Testis (tissue), 2 donors: ENCODE measurements at regions not wholly inside any gene's neighbourhood (a gene's known extent, or its start where the extent isn't known, plus 50 kb on each side); places are given as distances from the start of the nearest gene placed in this dataset.

Source experiments
- DNase-seq: peaks from one replicate; pipeline ENCODE4 v3.0.0-alpha.2; 2019
- H3K27ac ChIP-seq, 2 donors: fragments of 200-600 bp; sonication (generic); one replicate each; pipeline ENCODE4 v1.5.1; 2019
- H3K27me3 ChIP-seq: fragments of 200-600 bp; sonication (generic); one replicate; pipeline ENCODE4 v1.5.1; 2019
- H3K36me3 ChIP-seq: fragments of 200-600 bp; sonication (generic); one replicate; pipeline ENCODE4 v1.5.1; 2017; ENCODE audit warnings: low read depth; ENCODE audit errors: missing control alignments
- H3K4me1 ChIP-seq: fragments of 200-600 bp; sonication (generic); one replicate; pipeline ENCODE4 v1.5.1; 2019
- H3K4me3 ChIP-seq, 2 donors: fragments of 200-600 bp; sonication (generic); one replicate each; pipeline ENCODE4 v1.5.1; 2017 to 2019
- H3K9me3 ChIP-seq: fragments of 200-600 bp; sonication (generic); one replicate; pipeline ENCODE4 v1.5.1; 2017
- POLR2A ChIP-seq: fragments of 450-650 bp; IDR thresholded peaks from one replicate; pipeline ENCODE4 v1.6.1; 2017; ENCODE audit warnings: antibody characterized with exemption, mild to moderate bottlenecking, moderate library complexity
- whole genome bisulfite sequencing, 2 donors: methylation state at CpG; one replicate each; pipeline ENCODE4 v1.1.5; 2018; 5-methylcytosine and 5-hydroxymethylcytosine counted together
- intact Hi-C: fragments of 100-400 bp; cut with DNase I; formaldehyde crosslinking; loops from one replicate; pipeline ENCODE4 v1.15.1; 2023; ENCODE audit warnings: low total_unique reads
- TF ChIP-seq, protein P1 (sequence below), 3 experiments: fragments of 450-650 bp in 2 of 3; fragments of 200-600 bp in 1 of 3; sonication (generic) in 1 of 3; IDR thresholded peaks; one replicate each; pipeline ENCODE4 v1.5.1; 2016 to 2019; ENCODE audit warnings: antibody characterized with exemption in 3 of 3, mild to moderate bottlenecking in 2 of 3, moderate library complexity in 1 of 3

DNA sequence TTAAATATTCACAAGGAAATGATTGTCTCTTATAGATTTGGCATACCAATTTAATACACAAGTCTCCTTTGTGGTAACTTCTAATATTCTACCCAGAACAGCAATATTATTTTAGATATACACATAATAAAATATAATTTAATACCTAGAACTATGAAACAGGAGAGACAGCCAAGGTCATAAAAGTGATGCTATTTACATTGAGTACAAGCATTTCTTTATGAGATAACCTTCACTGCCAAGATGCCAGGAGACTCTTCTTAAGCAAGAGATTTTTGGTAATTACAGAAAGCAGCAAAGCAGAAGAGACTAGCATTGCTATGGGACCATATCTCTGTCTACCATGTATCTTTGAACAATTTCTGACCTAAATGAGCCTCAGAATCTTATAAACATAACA is 764.6 kb upstream of the GHITM start:
- H3K27me3 ChIP-seq: no peaks in the 10 kb centered on the region
- no peak overlapping the region for H3K4me3 ChIP-seq
- no peaks in the 10 kb centered on the region for H3K36me3 ChIP-seq
- intact Hi-C loops: no loop called here
- H3K4me1 ChIP-seq: no peaks in the 10 kb centered on the region
- no peak for TF ChIP-seq POLR2A
- TF ChIP-seq, protein P1, sequence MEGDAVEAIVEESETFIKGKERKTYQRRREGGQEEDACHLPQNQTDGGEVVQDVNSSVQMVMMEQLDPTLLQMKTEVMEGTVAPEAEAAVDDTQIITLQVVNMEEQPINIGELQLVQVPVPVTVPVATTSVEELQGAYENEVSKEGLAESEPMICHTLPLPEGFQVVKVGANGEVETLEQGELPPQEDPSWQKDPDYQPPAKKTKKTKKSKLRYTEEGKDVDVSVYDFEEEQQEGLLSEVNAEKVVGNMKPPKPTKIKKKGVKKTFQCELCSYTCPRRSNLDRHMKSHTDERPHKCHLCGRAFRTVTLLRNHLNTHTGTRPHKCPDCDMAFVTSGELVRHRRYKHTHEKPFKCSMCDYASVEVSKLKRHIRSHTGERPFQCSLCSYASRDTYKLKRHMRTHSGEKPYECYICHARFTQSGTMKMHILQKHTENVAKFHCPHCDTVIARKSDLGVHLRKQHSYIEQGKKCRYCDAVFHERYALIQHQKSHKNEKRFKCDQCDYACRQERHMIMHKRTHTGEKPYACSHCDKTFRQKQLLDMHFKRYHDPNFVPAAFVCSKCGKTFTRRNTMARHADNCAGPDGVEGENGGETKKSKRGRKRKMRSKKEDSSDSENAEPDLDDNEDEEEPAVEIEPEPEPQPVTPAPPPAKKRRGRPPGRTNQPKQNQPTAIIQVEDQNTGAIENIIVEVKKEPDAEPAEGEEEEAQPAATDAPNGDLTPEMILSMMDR (IDR thresholded peaks at IDR 0.05): no peak
- DNase-seq: no peak
- no peak overlapping the region for H3K27ac ChIP-seq
- no peaks in the 10 kb centered on the region for H3K9me3 ChIP-seq

DNA sequence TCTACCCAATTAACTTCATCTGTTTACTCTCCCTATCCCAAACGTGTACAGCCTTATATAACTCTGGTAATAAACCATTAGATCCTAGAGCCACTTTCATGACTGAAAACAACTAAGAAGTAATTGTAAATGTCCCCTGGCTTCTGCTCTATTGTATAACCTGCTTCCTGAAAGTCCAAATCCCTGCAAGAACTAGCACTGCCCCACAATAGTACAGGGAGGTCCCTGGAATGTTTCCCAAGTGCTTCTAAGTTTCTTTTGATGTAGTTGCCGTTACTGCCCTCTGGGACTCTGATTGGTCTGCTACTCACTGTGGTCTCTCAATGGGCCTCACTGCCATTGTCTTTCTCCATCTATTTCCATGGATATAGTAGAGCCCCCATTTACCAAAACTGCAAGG is 764.0 kb upstream of the GHITM start:
- intact Hi-C loops: no loop called here
- Histone ChIP-seq H3K27me3 (no peaks in the 10 kb centered on the region), H3K27ac (no peak overlapping the region), H3K9me3 (no peaks in the 10 kb centered on the region), H3K4me1 (no peaks in the 10 kb centered on the region), H3K36me3 (no peaks in the 10 kb centered on the region), H3K4me3 (no peak overlapping the region)
- DNase-seq: no peak
- WGBS, 2 donors: 69 to 72% methylated on average over 2 of the region's 2 CpGs
- TF ChIP-seq POLR2A: no peak
- TF ChIP-seq, protein P1 (IDR thresholded peaks at IDR 0.05): no peak

DNA sequence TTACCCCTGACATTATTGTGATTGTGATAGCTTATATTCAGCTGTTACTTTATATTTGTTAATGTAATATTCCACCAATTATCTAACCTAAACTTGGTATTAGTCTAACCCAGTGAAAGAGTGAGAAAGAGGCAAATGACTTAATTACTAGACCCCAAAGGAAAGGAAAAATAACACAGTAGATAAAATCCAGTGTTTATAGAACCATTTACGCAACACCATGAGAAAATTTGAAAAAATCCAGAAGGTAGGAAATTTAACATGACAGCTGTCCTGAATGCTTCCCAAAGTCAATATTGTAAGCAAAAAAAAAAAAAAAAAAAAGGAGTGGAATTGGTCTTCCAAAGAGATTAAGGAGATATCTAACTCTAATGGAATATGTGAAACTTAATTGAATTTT is 741.5 kb upstream of the GHITM start:
- Histone ChIP-seq H3K27ac (no peak overlapping the region), H3K27me3 (no peaks in the 10 kb centered on the region), H3K36me3 (no peaks in the 10 kb centered on the region), H3K4me3 (no peak overlapping the region), H3K9me3 (no peaks in the 10 kb centered on the region), H3K4me1 (no peaks in the 10 kb centered on the region)
- TF ChIP-seq, protein P1 (IDR thresholded peaks at IDR 0.05): no peak
- no peak for DNase-seq
- WGBS, 2 donors: 98 to 100% methylated on average over 1 of the region's 1 CpG
- intact Hi-C loops: no loop called here

DNA sequence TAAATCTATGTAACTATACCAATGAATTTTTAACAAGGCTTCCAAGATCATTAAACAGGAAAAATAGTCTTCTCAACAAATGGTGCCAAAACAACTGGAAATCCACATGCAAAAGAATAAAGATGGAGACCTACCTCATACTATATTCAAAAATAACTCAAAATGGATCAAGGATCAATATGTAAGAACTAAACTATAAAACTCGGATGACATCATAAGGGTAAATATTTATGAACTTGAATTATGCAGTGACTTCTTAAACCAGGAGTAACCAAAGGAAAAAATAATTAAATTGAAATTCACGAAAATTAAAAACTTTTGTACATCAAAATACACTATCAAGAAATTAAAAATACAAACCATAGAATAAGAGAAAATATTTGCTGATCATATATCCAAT is 728.7 kb upstream of the GHITM start:
- Histone ChIP-seq H3K36me3 (no peaks in the 10 kb centered on the region), H3K4me3 (no peak overlapping the region), H3K27me3 (no peaks in the 10 kb centered on the region), H3K4me1 (no peaks in the 10 kb centered on the region), H3K9me3 (no peaks in the 10 kb centered on the region), H3K27ac (no peak overlapping the region)
- 91 to 94% methylated on average over 2 of the region's 2 CpGs for WGBS, 2 donors
- TF ChIP-seq, protein P1 (IDR thresholded peaks at IDR 0.05): no peak
- TF ChIP-seq POLR2A: no peak
- intact Hi-C loops: no loop called here
- no peak for DNase-seq

DNA sequence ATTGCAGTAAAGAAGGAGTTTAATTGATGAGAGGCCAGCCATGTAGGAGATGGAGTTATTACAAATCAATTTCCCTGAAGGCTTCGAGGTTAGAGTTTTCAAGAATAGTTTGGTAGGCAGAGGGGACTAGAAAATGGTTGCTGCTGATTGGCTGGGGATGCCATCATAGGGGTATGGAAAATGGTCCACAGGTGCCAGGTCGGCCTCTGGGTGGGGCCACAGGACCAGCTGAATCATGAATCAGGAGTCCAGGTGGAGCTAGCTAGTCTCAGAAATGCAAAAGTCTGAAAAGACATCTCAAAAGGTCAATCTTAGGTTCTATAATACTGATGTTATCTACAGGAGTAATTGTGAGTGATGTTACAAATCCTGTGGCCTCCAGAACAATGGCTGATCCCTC is 714.0 kb upstream of the GHITM start:
- no peaks in the 10 kb centered on the region for H3K4me1 ChIP-seq
- H3K36me3 ChIP-seq: no peaks in the 10 kb centered on the region
- 83 to 95% methylated on average over 2 of the region's 2 CpGs for WGBS, 2 donors
- no peaks in the 10 kb centered on the region for H3K27me3 ChIP-seq
- TF ChIP-seq, protein P1 (IDR thresholded peaks at IDR 0.05): no peak
- TF ChIP-seq POLR2A: no peak
- no peak for DNase-seq
- H3K27ac ChIP-seq: no peak overlapping the region
- no peaks in the 10 kb centered on the region for H3K9me3 ChIP-seq
- intact Hi-C loops: no loop called here
- H3K4me3 ChIP-seq: no peak overlapping the region
